GM23338 (cell line): ENCODE measurements at regions not wholly inside any gene's neighbourhood (a gene's known extent, or its start where the extent isn't known, plus 50 kb on each side); places are given as distances from the start of the nearest gene placed in this dataset.

Source experiments
- ATAC-seq: fragments of 200-7000 bp; cut with Tn5 transposase; 3 replicates; pipeline ENCODE4 v1.9.1; 2020
- DNase-seq: peaks from one replicate; pipeline ENCODE4 v3.0.0-alpha.2; 2015; ENCODE audit warnings: low spot score
- H2AFZ ChIP-seq: fragments of 200-600 bp; sonication (generic); 2 replicates; pipeline ENCODE4 v1.8.0; 2016; ENCODE audit warnings: antibody characterized with exemption, mild to moderate bottlenecking, moderate library complexity
- H3F3A ChIP-seq: fragments of 200-600 bp; sonication (generic); replicated peaks from 2 replicates; pipeline ENCODE4 v1.8.0; 2017; ENCODE audit warnings: antibody characterized with exemption, mixed run types, low read depth
- H3K27ac ChIP-seq: fragments of 200-600 bp; sonication (generic); 2 replicates; pipeline ENCODE4 v1.6.1; 2016; ENCODE audit warnings: low read depth
- H3K27me3 ChIP-seq: fragments of 200-600 bp; sonication (generic); 2 replicates; pipeline ENCODE4 v1.8.0; 2016; ENCODE audit warnings: mild to moderate bottlenecking, mixed run types, moderate library complexity; ENCODE audit not compliant: insufficient read depth
- H3K36me3 ChIP-seq: fragments of 200-600 bp; sonication (generic); 2 replicates; pipeline ENCODE4 v1.8.0; 2016; ENCODE audit warnings: mild to moderate bottlenecking; ENCODE audit not compliant: insufficient read depth
- H3K4me1 ChIP-seq: fragments of 200-600 bp; sonication (generic); 2 replicates; pipeline ENCODE4 v1.8.0; 2016; ENCODE audit warnings: mild to moderate bottlenecking, moderate library complexity; ENCODE audit not compliant: insufficient read depth
- H3K4me2 ChIP-seq: fragments of 200-600 bp; sonication (generic); 2 replicates; pipeline ENCODE4 v1.7.1; 2017; ENCODE audit warnings: mixed run types
- H3K4me3 ChIP-seq: fragments of 200-600 bp; sonication (generic); 2 replicates; pipeline ENCODE4 v1.6.1; 2016; ENCODE audit warnings: mixed run types
- H3K79me2 ChIP-seq: fragments of 200-600 bp; sonication (generic); replicated peaks from 2 replicates; pipeline ENCODE4 v1.8.0; 2017; ENCODE audit warnings: mild to moderate bottlenecking; ENCODE audit not compliant: insufficient read depth
- H3K9me2 ChIP-seq: fragments of 200-600 bp; sonication (generic); 2 replicates; pipeline ENCODE4 v1.8.0; 2017; ENCODE audit not compliant: insufficient read depth
- H4K20me1 ChIP-seq: fragments of 200-600 bp; sonication (generic); replicated peaks from 2 replicates; pipeline ENCODE4 v1.8.0; 2017; ENCODE audit warnings: mild to moderate bottlenecking; ENCODE audit not compliant: insufficient read depth
- H3K27ac Mint-ChIP-seq: 2 replicates; pipeline ENCODE4 v1.8.0; 2020; ENCODE audit warnings: inconsistent platforms, mild to moderate bottlenecking, moderate library complexity, mixed read lengths
- H3K27me3 Mint-ChIP-seq: 3 replicates; pipeline ENCODE4 v1.8.0; 2022; ENCODE audit warnings: low read depth, mild to moderate bottlenecking, moderate library complexity, mixed read lengths, inconsistent platforms; ENCODE audit not compliant: insufficient read depth, poor library complexity
- H3K36me3 Mint-ChIP-seq: 3 replicates; pipeline ENCODE4 v1.8.0; 2021; ENCODE audit warnings: low read depth, mild to moderate bottlenecking, inconsistent platforms, moderate library complexity, mixed read lengths
- H3K4me1 Mint-ChIP-seq: 3 replicates; pipeline ENCODE4 v1.8.0; 2020; ENCODE audit warnings: mild to moderate bottlenecking, inconsistent platforms, mixed read lengths
- H3K4me3 Mint-ChIP-seq: 3 replicates; pipeline ENCODE4 v1.8.0; 2021; ENCODE audit warnings: moderate library complexity, mild to moderate bottlenecking, inconsistent platforms, mixed read lengths
- H3K9me3 Mint-ChIP-seq: 3 replicates; pipeline ENCODE4 v1.8.0; 2020; ENCODE audit warnings: moderate library complexity, mild to moderate bottlenecking, inconsistent platforms, mixed read lengths
- CREB1 ChIP-seq: fragments of 250-450 bp; sonication (Bioruptor Pico); IDR thresholded peaks from 2 replicates; pipeline ENCODE4 v1.5.0; 2020; ENCODE audit warnings: low read depth, mild to moderate bottlenecking, moderate library complexity
- EZH2 ChIP-seq: fragments of 200-600 bp; sonication (generic); IDR thresholded peaks from one replicate; pipeline ENCODE4 v1.8.0; 2017; ENCODE audit warnings: antibody characterized with exemption, mild to moderate bottlenecking, low read depth; ENCODE audit not compliant: unreplicated experiment
- EZH2phosphoT487 ChIP-seq: fragments of 200-600 bp; sonication (generic); IDR thresholded peaks from one replicate; pipeline ENCODE4 v1.8.1; 2018; ENCODE audit warnings: antibody characterized with exemption; ENCODE audit not compliant: unreplicated experiment
- JUNB ChIP-seq: IDR thresholded peaks from one replicate; pipeline ENCODE4 v1.6.1; 2016; ENCODE audit warnings: antibody characterized with exemption; ENCODE audit not compliant: unreplicated experiment
- NANOG ChIP-seq: IDR thresholded peaks from 2 replicates; pipeline ENCODE4 v1.6.1; 2016; ENCODE audit warnings: antibody characterized with exemption, borderline replicate concordance
- POLR2AphosphoS5 ChIP-seq: IDR thresholded peaks from 2 replicates; pipeline ENCODE4 v1.6.1; 2016; ENCODE audit warnings: antibody characterized with exemption, low read depth
- STAT1 ChIP-seq: IDR thresholded peaks from one replicate; pipeline ENCODE4 v1.6.1; 2016; ENCODE audit warnings: antibody characterized with exemption; ENCODE audit not compliant: unreplicated experiment
- ZNF114 ChIP-seq: fragments of 250-450 bp; sonication (Bioruptor Pico); IDR thresholded peaks from 2 replicates; pipeline ENCODE4 v1.5.0; 2020; ENCODE audit warnings: mild to moderate bottlenecking, moderate library complexity
- ZNF331 ChIP-seq: fragments of 250-450 bp; sonication (Bioruptor Pico); IDR thresholded peaks from 2 replicates; pipeline ENCODE4 v1.5.0; 2020; ENCODE audit warnings: low read depth, mild to moderate bottlenecking, moderate library complexity
- ZNF462 ChIP-seq: fragments of 250-450 bp; sonication (Bioruptor Pico); IDR thresholded peaks from 2 replicates; pipeline ENCODE4 v1.5.0; 2020; ENCODE audit warnings: mild to moderate bottlenecking, moderate library complexity
- TF ChIP-seq, protein P1 (sequence below): IDR thresholded peaks from 2 replicates; pipeline ENCODE4 v1.6.1; 2016; ENCODE audit warnings: antibody characterized with exemption
- TF ChIP-seq, protein P2 (sequence below): IDR thresholded peaks from one replicate; pipeline ENCODE4 v1.6.1; 2018; ENCODE audit warnings: antibody characterized with exemption; ENCODE audit not compliant: unreplicated experiment

DNA sequence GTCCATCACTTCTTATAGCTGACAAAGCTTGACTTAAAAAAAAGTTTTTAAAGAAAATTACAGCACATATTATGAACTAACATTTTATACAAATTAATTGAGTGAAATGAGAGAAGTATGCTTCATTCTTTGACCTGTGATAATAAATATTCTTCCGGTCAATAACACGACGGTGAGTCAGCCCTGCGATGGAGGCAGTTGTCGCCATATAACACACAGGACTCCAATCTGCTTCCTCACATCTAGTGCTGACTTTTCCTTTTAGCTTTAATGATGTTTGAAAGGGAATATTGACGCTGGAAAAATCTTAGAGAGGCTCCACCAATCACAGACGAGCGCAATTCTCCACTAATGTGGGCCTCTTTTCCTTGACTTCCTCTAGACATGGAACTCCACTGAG, 166.9 kb upstream of the C1orf21 start:
- Histone ChIP-seq H3K9me2 (no peaks in the 10 kb centered on the region), H3F3A (no peaks in the 10 kb centered on the region), H2AFZ (no peak overlapping the region), H3K79me2 (no peaks in the 10 kb centered on the region), H3K27ac (no peak overlapping the region), H3K4me3 (no peak overlapping the region), H3K27me3 (peaks cover 22% of the 10 kb centered on the region), H3K4me2 (no peak overlapping the region), H3K36me3 (no peaks in the 10 kb centered on the region), H4K20me1 (no peaks in the 10 kb centered on the region), H3K4me1 (no peaks in the 10 kb centered on the region)
- Mint-ChIP-seq H3K36me3 (no peaks in the 10 kb centered on the region), H3K4me1 (no peaks in the 10 kb centered on the region), H3K27ac (no peak overlapping the region), H3K4me3 (no peak overlapping the region), H3K27me3 (peaks cover 15% of the 10 kb centered on the region), H3K9me3 (no peaks in the 10 kb centered on the region)
- no peak for ATAC-seq
- no peak for TF ChIP-seq NANOG
- TF ChIP-seq EZH2, result no peak
- TF ChIP-seq, protein P1, sequence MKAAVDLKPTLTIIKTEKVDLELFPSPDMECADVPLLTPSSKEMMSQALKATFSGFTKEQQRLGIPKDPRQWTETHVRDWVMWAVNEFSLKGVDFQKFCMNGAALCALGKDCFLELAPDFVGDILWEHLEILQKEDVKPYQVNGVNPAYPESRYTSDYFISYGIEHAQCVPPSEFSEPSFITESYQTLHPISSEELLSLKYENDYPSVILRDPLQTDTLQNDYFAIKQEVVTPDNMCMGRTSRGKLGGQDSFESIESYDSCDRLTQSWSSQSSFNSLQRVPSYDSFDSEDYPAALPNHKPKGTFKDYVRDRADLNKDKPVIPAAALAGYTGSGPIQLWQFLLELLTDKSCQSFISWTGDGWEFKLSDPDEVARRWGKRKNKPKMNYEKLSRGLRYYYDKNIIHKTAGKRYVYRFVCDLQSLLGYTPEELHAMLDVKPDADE, result no peak
- TF ChIP-seq JUNB, result no peak
- TF ChIP-seq POLR2AphosphoS5, result no peak
- no peak for TF ChIP-seq CREB1 (CRISPR knock-in tag)
- no peak for TF ChIP-seq STAT1
- TF ChIP-seq EZH2phosphoT487, result no peak
- TF ChIP-seq, protein P2, sequence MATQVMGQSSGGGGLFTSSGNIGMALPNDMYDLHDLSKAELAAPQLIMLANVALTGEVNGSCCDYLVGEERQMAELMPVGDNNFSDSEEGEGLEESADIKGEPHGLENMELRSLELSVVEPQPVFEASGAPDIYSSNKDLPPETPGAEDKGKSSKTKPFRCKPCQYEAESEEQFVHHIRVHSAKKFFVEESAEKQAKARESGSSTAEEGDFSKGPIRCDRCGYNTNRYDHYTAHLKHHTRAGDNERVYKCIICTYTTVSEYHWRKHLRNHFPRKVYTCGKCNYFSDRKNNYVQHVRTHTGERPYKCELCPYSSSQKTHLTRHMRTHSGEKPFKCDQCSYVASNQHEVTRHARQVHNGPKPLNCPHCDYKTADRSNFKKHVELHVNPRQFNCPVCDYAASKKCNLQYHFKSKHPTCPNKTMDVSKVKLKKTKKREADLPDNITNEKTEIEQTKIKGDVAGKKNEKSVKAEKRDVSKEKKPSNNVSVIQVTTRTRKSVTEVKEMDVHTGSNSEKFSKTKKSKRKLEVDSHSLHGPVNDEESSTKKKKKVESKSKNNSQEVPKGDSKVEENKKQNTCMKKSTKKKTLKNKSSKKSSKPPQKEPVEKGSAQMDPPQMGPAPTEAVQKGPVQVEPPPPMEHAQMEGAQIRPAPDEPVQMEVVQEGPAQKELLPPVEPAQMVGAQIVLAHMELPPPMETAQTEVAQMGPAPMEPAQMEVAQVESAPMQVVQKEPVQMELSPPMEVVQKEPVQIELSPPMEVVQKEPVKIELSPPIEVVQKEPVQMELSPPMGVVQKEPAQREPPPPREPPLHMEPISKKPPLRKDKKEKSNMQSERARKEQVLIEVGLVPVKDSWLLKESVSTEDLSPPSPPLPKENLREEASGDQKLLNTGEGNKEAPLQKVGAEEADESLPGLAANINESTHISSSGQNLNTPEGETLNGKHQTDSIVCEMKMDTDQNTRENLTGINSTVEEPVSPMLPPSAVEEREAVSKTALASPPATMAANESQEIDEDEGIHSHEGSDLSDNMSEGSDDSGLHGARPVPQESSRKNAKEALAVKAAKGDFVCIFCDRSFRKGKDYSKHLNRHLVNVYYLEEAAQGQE, result no peak
- no peak for DNase-seq

GRCh38 chr1:184221087-184221486, 165.7 kb upstream of the C1orf21 start:
- Histone ChIP-seq H2AFZ (no peak overlapping the region), H3F3A (no peaks in the 10 kb centered on the region), H3K27me3 (peaks cover 29% of the 10 kb centered on the region), H3K79me2 (no peaks in the 10 kb centered on the region), H3K27ac (no peak overlapping the region), H3K4me2 (no peak overlapping the region), H3K9me2 (no peaks in the 10 kb centered on the region), H3K4me3 (no peak overlapping the region), H3K4me1 (no peaks in the 10 kb centered on the region), H4K20me1 (no peaks in the 10 kb centered on the region), H3K36me3 (no peaks in the 10 kb centered on the region)
- Mint-ChIP-seq H3K36me3 (no peaks in the 10 kb centered on the region), H3K27ac (no peak overlapping the region), H3K27me3 (peaks cover 17% of the 10 kb centered on the region), H3K9me3 (no peaks in the 10 kb centered on the region), H3K4me1 (no peaks in the 10 kb centered on the region), H3K4me3 (no peak overlapping the region)
- ATAC-seq, result no peak
- DNase-seq, result no peak
- TF ChIP-seq ZNF462 (CRISPR knock-in tag) (no peak), ZNF331 (CRISPR knock-in tag) (no peak), EZH2phosphoT487 (no peak), JUNB (no peak), ZNF114 (CRISPR knock-in tag) (no peak), EZH2 (no peak)
